HG03039 (cell line): ENCODE measurements at regions not wholly inside any gene's neighbourhood (a gene's known extent, or its start where the extent isn't known, plus 50 kb on each side); places are given as distances from the start of the nearest gene placed in this dataset.
"Not testable (repeated sequence)": the region's sequence is repeated elsewhere in the genome, so short reads cannot be mapped to it uniquely, and the experiment has no call there.

ENCODE experiments used
- ATAC-seq: cut with Tn5 transposase; IDR thresholded peaks from one replicate; pipeline ENCODE4 v1.9.1; 2021; ENCODE audit warnings: mild to moderate bottlenecking, moderate library complexity; ENCODE audit not compliant: unreplicated experiment

DNA sequence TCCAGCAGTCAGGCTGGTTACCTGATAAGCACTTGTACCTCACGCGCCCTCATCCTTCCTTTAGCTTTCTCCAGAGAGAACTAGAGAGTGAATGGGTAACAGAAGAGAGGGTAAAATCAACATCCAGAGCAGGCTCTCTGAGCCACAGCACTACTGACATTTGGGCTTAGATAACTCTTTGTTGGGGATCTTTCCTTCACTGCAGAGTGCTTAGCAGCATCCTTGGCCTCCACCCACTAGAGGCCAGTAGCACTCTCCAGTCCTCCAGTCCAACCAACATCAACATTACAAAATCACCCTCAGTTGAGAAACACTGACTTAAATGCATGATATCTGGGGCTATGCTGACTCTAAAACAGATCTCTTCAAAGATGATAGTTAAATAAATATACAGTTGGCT, 220.7 kb downstream of the TACR3 start:
- ATAC-seq, result no peak

DNA sequence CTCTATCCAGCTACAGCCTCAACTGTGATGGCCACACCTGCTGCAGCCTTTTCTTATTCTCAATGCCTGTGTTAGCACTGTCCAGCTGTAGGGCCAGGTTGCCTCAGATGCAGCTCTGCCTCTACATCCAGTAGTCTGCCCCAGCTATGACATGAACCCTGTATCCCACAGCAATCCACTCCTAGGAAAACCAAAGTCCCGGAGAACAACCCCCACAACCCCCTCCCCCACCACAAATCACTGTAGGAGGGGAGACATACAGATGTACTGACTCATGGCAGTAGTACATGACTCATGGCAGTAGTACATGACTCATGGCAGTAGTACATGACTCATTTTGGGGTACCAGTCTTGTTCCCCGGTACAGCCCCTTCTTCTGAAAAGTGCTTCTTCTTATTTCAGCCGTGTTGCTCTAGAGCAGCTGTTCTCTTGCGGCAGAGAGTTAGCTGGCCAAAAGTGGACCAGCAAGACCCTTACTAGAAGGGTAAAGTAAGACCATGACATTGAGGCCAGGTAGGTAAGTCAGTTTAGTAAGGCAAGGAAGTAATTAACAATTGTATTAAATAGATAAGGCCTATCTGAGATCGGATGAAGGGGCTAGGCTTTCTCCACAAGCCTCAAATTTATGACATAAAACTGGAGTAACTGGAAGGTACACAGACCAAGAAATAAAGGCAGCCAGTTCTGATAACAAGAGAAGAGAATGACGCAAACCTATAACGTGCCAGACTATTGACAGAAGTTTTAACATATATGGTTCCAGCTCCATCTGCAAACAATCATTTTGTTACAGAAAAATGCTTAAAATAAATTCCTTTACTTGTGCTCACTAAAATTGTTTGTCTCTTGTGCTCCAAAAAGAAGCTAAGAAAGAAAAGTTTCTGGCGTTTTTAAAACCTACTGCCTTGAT, 221.4 kb downstream of the TACR3 start:
- ATAC-seq, result peak; percentile 94

DNA sequence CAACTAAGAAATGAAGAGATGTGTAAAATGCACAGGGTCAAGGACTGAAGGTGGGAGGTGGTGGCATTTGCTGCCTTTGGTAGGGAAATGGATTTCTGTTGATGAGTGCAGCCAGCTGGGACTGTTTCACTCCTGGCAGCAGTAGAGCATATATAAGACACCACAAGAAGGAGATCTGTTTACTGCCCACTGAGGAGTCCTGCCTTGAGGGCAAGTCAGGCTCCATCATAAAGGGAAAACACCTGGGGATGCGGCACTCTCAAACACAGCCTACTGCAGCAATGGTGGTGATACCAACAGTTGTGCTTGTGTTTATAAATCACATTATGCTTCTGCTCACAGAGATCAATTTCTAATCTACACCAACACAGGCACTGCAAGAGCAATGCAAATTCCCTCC, 222.1 kb downstream of the TACR3 start:
- ATAC-seq, result peak; percentile 45

DNA sequence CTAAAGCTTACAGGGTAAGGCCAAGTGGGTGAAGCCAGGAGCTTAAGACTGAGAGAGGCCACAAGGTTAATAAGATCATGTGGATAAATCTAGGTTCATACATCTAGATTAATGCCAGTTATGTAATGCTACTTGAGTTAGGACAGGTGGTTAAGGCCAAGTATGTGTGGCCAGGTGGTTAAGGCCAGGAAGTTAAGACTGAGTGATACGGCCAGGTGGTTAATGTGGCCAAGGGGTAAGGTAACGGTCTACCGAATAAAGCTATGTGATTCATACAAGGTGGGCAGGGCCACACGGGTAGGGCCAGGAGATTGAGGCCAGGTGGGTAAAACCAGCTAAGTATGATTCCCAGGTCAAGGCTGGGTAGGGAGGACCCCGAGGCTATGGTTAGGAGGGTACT, 223.0 kb downstream of the TACR3 start:
- no peak for ATAC-seq

DNA sequence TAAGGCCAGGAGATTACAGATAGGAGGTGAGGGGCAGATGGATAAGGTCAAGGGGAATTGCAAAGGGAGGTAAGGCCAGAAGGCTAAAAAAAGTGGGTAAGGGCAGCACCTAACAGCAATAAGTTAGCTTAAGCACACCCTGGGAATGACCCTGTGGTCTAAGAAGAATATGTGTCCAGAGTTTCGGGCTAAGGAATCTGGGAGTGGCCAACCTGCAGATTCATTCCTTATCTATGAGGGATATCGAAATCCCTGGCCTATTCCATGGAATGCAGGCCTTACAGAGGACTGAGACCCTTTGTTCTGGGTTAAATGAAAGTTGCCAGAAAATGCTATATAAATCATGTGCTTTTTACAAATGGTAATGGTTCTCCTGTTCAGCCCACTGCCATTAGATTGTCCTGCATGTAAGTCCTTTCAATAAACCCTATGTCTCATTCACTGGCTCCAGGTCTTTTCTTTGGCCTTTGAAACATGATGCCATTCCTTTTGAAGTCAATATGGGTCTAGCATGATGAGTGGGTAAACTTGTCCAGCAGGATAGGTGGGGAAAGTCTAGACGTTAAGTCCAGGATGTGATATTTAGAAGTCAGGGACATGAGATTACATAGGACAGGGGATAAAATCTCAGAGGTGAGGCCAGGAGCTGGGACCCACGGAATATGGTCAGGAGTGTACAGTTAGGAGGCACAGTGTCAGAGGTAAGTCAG, 226.2 kb downstream of the TACR3 start:
- no peak for ATAC-seq

DNA sequence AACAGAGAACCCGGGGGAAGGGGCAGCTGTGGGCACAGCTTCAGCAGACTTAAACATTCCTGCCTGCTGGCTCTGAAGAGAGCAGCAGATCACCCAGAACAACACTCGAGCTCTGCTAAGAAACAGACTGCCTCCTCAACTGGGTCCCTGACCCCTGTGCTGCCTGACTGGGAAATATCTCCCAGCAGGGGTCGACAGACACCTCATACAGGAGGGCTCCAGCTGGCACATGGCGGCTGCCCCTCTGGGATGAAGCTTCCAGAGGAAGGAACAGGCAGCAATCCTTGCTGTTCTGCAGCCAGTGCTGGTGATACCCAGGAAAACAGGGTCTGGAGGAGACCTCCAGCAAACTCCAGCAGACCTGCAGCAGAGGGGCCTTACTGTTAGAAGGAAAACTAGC, 234.5 kb downstream of the TACR3 start:
- not testable (repeated sequence) for ATAC-seq

DNA sequence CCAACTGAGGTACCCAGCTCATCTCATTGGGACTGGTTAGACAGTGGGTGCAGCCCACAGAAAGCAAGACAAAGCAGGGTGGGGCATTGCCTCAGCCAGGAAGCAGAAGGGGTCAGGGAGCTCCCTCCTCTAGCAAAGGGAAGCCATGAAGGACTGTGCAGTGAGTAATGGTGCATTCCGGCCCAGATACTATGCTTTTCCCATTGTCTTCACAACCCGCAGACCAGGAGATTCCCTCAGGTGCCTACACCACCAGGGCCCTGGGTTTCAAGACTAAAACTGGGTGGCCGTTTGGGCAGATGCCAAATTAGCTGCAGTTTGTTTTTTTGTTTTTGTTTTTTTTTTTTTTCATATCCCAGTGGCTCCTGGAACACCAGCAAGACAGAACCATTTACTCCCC, 235.3 kb downstream of the TACR3 start:
- ATAC-seq, result no peak

DNA sequence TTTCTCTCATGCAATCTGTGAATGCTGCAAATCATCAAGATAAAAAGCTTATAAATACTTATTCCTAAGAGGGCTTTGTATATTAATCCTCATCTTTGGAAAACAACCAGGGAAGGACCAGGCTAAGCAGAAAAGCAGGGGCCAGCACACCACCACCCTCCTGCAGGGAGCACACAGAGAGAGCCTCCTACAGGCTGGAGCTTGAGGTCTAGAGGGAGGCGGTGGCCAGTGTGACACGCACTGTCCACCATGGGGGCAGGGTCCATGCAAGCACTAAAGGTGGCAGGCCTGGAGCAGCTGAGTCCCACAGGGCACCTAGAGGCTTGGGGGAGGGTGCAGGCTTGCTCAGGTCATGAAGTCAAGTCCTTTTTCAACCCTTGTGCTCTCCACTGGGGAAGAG, 236.9 kb downstream of the TACR3 start:
- no peak for ATAC-seq

DNA sequence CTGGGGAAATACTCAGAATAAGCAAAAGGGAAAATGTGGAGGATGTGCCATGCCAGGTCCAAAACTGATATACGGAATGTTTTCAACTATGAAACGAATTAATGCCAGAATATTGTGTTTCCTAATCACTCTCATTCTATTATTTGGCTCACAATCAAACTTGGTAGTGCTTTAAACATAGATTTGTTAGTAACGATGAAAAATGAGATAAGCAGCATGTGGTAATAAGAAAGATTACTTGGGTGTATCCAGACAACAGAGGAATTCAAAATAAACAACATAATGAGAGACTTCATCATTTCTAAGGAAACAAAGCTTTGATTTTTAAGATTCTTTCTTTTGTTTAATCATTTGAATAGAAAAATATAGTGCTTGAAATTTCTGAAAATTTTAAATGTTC, 237.3 kb downstream of the TACR3 start:
- ATAC-seq, result no peak

DNA sequence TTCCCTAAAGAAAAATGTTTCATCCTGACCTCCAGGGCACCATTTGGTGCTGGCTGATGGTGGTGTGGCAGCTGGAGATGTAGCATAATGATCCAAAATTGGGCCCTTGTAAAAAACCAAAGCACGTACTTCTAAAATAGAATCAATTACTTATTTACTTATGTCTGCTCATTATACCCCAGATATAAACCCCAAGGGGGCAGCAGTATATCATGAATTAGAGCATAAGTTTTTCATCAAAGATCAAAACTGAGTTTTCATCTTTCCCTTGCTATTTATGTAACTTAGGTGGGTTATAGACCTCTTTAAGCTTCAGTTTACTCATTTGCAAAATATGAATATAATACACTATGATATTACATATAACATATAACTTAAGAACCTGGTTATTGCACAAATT, 241.1 kb downstream of the TACR3 start:
- no peak for ATAC-seq

DNA sequence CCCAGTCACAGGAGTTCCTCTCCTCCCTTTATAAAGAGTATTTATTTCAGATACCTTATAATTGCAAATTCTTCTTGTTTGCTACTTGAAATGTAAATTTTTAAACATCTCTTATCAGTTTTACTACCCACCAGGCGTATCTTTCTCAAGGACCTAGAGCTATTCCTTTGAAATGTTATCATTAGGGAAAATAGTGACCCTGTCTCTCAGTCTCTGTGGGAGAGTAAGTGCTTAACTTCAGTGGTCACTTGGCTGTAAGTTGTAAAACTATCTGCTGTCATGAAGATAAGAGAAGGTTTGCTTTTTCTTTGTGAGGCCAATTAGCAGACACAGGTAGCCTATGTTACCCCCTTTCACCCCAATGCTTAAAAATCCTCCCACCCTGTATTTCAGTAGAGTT, 241.6 kb downstream of the TACR3 start:
- no peak for ATAC-seq

DNA sequence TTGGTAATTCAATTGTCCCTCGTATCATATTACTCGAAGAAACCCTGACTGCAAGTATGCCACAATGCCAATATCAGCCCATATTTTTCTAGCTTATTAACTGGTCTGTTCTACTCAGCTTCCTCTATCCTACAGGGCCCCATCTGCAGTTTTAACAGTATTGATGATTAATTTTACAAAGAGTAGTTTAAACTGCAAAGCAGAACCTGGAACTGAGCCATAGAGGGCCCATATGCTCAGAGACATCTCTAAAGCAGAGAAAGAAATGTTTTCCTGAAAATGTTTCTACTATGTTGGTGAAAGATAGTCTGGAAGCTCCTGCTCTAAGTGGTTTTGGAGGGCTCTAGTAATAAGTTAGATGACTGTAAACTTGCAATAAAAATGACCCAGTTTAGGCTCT, 259.4 kb upstream of the CENPE start:
- no peak for ATAC-seq

DNA sequence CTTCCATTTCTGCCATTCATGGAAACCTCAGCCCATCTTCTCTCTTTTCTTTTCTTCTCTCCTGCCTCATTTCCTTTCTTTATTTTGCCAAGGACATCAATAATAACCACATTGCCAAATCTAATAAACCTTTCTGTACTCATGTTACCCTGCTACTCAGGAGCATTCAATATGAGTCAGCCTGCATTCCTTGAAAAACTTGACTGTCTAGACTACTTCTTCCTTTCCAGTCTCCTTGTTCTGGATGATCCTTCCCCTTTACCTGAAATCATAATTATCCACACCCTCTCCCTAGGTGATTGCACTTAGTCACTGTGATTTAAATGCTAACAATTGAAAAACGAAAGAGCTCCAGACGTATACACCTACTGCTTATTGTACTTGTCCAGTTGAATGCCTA, 253.2 kb upstream of the CENPE start:
- ATAC-seq, result no peak

DNA sequence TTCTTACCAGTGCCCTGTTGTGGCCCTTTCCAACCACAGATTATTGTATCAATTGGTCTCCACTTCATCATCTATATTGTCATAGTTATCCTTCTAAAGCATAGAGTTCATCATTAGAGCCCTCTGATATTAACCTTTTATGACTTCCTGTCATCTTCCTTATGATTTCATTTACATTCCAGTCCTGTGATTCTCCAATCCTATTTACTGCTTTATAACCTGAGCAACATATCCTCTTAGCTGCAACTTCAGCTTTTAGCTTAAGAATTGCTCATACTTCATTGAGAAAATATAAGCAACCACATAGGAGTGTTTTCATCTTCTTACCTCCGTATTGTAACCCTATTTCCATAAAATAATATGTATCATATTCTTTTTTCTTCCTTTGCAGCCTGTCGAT, 252.6 kb upstream of the CENPE start:
- ATAC-seq, result no peak

DNA sequence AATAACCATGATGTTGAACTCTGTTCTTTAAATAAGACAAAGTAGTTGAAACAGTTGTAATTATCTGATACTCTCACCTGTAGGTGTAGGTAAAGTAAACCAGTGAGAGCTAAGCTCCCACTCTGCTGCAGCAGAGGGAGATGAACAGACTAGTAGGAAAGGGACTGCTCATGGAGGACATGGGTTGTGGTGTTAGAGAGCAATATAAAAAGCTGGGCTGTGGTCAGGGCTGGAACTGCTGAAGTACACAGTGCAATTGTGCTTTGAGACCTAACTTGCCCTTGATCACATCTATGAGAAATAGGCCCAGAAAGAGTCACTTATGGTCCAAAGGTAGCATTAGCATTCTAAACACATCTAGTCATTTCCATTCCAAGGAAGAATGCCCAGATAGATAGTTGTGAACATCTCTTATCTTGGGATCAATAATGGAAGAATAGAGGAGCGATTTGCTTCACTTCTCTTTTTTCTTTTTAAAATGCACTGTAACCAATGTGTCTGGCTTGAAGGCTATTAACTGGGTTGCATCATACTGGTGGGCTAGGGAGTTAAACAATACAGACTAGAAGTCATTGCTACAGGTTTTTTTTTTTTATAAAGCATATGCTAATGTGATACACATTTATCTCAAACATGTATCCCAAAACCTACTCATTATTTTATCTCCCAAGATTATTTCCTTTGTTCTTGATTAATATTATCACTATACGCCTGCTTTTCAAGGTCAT, 251.3 kb upstream of the CENPE start:
- ATAC-seq, result no peak

DNA sequence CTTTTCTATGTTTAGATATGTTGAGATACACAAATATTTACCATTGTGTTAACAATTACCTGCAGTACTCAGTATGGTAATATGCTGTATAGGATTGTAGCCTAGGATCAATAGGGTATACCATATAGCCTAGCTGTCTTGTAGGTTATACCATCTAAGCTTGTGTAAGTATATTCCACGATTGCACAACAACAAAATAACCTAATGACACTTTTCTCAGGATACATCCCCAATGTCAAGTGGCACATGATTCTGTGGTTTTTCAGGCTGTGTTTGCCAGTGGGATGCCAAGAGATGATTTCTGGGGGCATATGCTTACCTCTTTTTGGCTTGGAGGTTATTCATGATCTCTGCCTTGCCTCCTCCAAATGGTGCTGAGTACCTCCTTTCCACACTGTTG, 247.2 kb upstream of the CENPE start:
- ATAC-seq, result no peak

DNA sequence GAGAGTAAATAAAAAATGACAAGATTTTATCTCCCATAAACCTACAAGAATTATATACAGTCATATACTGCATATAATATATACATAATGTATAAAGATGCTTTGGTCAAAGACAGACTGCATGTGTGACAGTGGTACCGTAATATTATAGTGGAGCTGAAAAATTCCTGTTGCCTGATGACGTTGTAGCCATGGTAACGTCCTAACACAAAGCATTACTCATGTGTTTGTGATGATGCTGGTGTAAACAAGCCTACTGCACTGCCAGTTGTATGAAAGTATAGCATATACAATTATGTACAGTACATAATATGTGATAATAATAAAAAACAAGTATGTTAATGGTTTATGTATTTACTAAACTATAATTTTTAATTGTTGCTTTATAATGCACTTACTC, 245.2 kb upstream of the CENPE start:
- ATAC-seq, result no peak

DNA sequence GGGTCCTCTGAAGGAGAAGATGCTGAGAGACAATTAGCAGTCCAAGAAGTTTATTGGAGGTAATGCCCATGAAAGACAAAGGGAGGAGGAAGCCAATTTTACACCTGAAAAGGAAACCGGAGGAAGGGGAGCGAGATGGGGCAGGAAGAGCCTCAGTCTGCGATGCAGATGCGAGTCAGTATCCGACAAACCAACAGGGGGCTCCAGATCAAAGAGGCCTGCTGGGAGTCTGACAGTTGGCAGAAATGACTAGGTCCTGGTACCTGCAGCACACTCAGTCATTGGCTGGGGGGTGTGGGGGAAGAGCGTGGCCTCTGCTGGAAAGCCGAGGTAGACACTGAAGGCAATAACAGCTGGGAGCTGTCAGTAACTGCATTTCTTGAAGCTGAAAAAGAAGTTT, 231.1 kb upstream of the CENPE start:
- ATAC-seq, result peak; percentile 82

DNA sequence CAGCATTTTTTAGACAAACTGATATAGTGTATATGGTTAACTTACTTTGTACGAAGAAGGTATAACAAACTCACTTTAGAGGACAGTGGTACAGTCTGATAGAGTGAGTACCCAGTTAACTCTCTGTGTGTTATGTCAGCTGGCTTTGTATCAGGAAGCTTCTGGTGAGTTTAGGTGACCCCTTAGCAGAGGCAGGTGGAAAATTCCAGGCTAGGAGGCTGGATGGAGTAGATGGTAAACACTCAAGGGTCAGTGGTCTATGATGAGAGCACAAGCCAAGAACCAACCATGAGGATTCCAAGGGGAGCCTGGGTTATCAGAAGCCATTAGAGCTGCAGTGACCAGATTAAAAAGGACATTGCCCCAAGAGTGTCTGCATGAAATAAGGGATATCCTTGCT, 227.3 kb upstream of the CENPE start:
- ATAC-seq, result no peak

DNA sequence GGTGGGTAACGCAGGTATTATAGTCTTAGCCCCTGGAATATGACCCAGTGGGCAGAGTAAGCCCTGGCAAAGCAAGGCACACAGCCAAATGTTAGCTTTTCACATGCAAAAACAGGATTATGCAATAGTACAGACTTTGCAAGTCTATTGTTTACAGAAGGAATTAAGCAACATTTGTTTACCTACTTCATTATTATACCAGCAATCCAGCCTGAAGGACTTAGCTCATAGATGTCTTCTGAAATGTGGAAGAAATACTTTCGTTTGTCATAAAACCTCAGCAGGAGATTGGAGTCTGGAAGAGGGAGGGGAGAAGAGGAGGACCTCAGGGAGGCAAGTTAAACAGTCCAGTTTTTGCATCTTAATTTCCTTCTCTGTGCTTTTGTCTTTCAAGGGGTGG, 226.7 kb upstream of the CENPE start:
- ATAC-seq, result no peak

DNA sequence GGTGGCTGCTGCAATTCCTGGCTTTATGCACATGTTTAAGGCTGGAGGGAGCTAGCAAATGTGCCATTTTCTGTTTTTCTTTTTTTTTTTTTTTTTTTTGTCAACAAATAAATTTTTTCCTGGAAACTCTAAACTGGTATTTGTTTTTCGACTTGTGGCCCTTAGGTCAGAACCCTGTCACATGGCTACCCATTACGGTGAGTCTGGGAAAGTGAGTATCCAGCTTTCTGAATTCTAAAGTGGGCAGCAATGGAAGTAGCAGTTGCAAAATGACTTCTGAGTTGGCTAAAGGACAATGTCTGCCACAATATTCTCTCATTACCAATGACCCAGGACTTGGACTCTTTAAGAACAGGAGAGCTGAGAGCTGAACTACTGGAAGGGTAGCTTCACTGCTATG, 225.1 kb upstream of the CENPE start:
- ATAC-seq, result no peak
